ENCODE measurements at regions not wholly inside any gene's neighbourhood (a gene's known extent, or its start where the extent isn't known, plus 50 kb on each side); places are given as distances from the start of the nearest gene placed in this dataset.

DNA sequence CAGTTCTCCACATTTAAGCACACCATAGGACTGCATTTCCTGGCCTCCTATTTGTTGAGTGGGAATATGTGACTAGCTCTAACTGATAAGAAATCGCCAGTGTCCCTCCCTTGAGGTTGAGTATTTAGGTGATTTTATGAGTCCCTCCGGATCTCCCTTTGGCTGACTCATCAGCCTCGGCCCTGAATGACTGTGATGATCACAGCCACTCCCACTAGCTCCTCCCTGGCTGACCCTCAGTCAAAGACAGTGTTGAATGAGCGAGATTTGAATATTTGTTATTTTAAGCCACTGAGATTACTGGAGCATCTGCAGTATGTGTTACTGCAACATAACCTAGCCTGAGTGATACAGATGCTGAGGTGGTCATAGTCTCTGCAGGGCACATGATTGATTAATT lies 515.3 kb downstream of the EPHB1 start:
- no peak for DNase-seq (ENCODE audit: low read depth)

- no peak for DNase-seq (ENCODE audit: low read depth)
These were observed 516.6 kb downstream of the EPHB1 start for GRCh38 chr3:135311699-135312098.

- DNase-seq (ENCODE audit: low read depth) = no peak
These were observed 519.2 kb downstream of the EPHB1 start for GRCh38 chr3:135314237-135314636.

DNA sequence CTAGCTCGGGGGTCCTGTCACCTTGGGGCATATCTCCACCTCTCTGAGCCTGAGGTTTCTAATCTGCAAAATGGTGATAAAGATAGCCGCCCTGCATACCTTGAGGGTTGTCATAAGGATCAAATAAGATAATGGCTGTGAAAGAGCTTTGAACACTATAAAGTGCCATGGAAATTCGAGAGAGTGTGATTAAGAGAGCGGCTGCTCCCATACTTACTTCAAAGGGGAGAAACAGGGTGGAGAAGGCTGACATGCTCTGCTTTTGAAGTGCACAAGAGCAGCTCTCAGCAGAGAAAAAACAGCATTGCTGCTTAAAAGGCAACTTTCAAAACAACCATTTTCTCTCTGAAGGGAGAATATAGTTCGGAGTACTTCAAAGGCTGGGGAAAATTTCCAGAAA lies 529.2 kb downstream of the EPHB1 start:
- DNase-seq (ENCODE audit: low read depth) = no peak

DNA sequence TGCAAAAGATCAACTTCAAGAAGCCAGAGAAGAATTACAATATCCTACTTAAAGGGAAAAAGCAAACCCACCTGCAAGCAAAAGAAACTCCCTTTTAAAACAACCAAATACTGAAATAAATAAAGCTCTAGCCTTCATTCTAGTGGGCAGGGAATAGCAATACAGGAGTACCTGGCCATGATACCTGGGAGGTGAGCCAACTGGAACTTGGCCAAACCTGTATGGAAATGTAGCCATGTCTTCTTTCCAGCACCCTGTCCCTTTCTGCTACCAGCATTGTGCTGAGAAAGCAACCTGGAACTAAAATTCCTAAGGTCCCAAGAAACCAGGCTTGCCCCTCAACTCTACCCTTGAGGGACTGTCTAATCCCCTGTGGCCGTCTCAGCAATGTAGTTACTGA lies 530.0 kb downstream of the EPHB1 start:
- no peak for DNase-seq (ENCODE audit: low read depth)

DNA sequence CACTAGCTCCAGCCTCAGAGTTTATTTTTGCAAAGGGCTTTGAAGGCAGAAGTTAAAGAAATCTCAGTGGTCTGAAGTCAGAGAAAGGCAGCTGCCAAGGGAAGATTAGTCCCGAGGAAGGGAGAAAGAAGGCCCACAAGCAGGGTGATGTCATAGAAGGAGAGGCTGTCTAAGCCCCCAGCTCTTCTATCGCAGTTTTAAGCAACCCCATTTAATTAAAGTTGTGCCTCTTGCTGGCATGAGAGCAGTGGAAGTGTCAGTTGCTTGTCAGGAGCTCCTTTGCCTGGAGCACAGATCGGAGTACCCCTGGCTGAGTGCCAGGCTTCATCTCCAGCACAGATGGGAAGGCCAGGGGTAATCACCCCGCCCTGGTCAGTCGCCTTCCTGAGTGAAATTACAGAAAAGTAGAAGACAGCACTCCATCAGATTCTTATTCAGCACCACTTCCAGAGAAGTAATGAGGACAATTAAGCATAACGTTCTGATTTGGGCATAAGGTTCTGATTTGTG lies 530.7 kb downstream of the EPHB1 start:
- DNase-seq (ENCODE audit: low read depth) = no peak

DNA sequence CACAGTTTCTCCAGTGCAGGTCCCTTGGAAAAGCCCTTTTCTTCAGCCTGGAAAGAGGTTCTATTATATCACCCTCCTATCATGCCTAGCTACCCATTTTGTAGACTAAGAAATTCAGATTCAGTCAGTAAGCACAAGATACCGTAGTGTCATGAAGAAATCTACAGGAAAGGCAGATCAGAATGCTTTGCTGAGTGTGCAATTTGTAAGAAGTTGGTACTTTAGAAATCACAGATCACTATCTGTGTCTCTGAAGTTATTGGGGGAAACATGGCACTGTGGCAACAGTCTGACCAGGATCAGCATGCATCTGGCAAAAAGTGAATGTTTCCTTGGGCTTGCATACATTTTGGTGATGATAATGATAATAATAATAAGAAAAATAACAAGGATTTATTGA lies 531.8 kb downstream of the EPHB1 start:
- no peak for DNase-seq (ENCODE audit: low read depth)

- DNase-seq (ENCODE audit: low read depth) = no peak
These were observed 533.0 kb downstream of the EPHB1 start for GRCh38 chr3:135328036-135328435.

GRCh38 chr3:135329479-135329878 lies 534.4 kb downstream of the EPHB1 start:
- no peak for DNase-seq (ENCODE audit: low read depth)

- DNase-seq (ENCODE audit: low read depth) = no peak
These were observed 542.1 kb downstream of the EPHB1 start for GRCh38 chr3:135337192-135337591.

- no peak for DNase-seq (ENCODE audit: low read depth)
These were observed 553.6 kb downstream of the EPHB1 start for GRCh38 chr3:135348690-135349089.

GRCh38 chr3:135349254-135349948 lies 554.3 kb downstream of the EPHB1 start:
- DNase-seq (ENCODE audit: low read depth) = no peak

DNA sequence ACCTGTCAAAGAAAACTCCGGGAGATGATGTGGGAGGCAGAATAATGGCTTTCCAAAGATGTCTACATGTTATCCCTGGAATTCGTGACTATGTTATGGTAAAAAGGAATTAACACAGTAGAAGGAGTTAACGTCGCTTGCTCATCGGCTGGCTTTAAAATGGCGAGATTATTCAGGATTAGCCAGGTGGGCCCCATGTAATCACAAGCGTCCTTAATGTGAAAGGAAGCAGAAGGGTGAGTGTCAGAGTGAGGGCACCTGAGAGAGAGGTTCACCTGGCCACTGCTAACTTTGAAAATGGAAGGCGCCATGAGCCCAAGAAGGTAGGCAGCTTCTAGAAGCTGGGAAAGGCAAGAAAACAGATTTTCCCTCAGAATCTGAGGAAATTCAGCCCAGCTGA lies 557.2 kb downstream of the EPHB1 start:
- no peak for DNase-seq (ENCODE audit: low read depth)

DNA sequence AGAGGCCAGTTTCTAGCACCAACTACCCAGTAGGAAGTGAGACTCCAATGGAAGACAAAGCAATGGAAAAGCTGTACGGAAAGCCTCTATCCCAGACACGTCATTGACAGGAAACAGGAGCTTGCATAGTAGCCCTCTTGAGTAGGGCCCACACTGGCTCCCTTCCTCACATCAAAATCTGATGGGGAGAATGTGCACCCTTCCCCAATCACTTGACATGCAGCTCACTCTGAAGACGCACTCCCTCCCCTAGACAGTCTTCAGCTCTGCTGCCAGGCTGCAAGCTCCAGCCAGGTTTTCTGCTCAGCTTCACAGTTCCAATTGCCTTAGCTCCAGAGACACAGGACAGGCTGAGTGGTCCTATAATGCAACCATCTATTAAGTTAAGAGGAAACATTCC lies 567.8 kb downstream of the EPHB1 start:
- no peak for DNase-seq (ENCODE audit: low read depth)

- no peak for DNase-seq (ENCODE audit: low read depth)
These were observed 569.6 kb downstream of the EPHB1 start for GRCh38 chr3:135364676-135365075.

GRCh38 chr3:135366816-135367215 lies 571.8 kb downstream of the EPHB1 start:
- no peak for DNase-seq (ENCODE audit: low read depth)

GRCh38 chr3:135368316-135368715 lies 573.3 kb downstream of the EPHB1 start:
- no peak for DNase-seq (ENCODE audit: low read depth)

DNA sequence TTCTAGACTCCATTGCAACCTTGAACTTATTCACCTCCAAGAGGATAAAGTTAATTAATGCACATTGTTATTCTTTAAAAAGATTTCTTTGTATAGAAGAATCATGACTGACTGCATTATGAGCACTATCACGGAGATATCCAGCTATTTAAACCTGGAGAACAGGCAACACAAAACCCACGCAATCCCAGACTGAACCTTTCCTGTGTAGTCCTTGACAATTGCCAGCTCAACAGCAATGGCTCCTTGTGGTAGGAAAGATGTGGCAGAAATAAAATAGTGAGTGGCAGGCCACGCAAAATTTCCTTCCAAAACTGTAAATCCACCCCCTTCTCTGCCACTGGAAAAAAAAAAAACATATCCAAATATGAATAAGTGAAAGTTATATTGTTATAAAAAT lies 573.7 kb downstream of the EPHB1 start:
- DNase-seq (ENCODE audit: low read depth) = no peak

- no peak for DNase-seq (ENCODE audit: low read depth)
These were observed 579.5 kb downstream of the EPHB1 start for GRCh38 chr3:135374571-135374970.

DNA sequence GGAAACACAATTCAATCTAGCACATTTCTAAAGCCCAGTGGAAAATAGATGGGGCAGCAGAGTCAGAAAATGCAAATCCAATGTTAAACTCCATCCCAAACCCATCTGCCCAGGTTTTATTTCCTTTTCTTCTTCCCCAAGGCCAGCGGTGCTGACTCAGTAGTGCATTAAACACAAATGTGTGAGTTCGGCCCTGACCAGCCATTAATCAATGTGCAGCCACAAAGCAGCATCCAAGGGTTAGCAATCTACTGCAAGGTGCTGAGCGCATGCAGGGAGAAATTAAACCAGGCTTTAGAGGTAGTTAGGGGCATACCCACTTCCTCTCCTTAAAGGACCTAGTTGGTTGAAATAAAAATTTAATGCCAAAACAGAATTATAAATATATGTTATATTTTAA lies 583.3 kb upstream of the PPP2R3A start:
- no peak for DNase-seq (ENCODE audit: low read depth)

DNA sequence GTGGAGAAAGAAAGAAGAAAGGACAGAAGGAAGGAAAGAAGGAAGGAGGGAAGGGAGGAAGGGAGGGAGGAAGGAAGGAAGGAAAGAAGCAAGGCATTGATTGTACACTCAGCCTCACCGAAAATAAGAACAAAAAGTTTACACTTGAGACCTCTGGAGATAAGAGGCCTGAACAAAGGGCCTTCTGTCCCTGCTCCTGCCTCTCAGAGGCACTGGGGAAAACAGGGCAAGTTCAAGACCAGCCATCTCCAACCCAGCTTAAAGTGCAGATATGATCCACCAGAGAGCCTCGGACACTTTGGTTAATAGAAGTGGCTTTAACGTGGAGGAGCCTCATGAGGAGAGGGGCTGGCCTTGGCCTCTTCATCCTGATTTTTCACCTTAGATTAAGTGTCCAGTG lies 582.9 kb upstream of the PPP2R3A start:
- DNase-seq (ENCODE audit: low read depth) = no peak

GRCh38 chr3:135383301-135383700 lies 582.2 kb upstream of the PPP2R3A start:
- DNase-seq (ENCODE audit: low read depth) = no peak

DNA sequence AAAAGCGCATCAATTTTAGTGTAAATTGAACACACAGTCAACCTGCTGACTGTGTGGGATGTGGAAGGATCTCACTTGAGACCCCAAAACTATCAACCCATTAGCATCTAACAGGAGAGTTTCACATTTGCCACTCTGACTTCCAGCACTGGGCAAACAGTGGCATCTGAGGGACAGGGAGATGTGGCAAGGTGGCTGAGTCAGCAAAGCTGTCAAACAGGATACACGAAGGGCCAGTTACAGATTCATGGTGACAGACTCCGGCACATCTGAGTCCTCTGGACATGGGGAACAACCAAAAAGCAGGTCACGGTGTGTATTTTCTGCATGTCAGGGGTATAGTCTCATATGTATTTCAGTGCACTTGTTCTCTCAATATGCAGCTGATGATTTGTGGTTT lies 573.4 kb upstream of the PPP2R3A start:
- no peak for DNase-seq (ENCODE audit: low read depth)

- no peak for DNase-seq (ENCODE audit: low read depth)
These were observed 572.4 kb upstream of the PPP2R3A start for GRCh38 chr3:135393159-135393558.

Measured in activated T-cell treated with anti-CD3 and anti-CD28 coated beads for 24 hours (primary cell).